Stimulated activated naive CD8-positive, alpha-beta T cell treated with anti-CD3 and anti-CD28 coated beads, Interleukin-15, Interleukin-2, amounts not matched to agents 100 ng/mL and 50 ng/mL, for 24 hours (primary cell): ENCODE measurements at regions not wholly inside any gene's neighbourhood (a gene's known extent, or its start where the extent isn't known, plus 50 kb on each side); places are given as distances from the start of the nearest gene placed in this dataset.
"Not testable (repeated sequence)": the region's sequence is repeated elsewhere in the genome, so short reads cannot be mapped to it uniquely, and the experiment has no call there.

Experiments used
- H3K27ac Mint-ChIP-seq: one replicate; pipeline ENCODE4 v1.8.0; 2021; ENCODE audit warnings: mild to moderate bottlenecking, mixed read lengths
- H3K27me3 Mint-ChIP-seq: one replicate; pipeline ENCODE4 v1.8.0; 2021; ENCODE audit warnings: mixed read lengths
- H3K36me3 Mint-ChIP-seq: one replicate; pipeline ENCODE4 v1.8.0; 2021; ENCODE audit warnings: low read depth, mixed read lengths
- H3K4me1 Mint-ChIP-seq: one replicate; pipeline ENCODE4 v1.8.0; 2021; ENCODE audit warnings: low read depth, mixed read lengths
- H3K4me3 Mint-ChIP-seq: one replicate; pipeline ENCODE4 v1.8.0; 2021; ENCODE audit warnings: mild to moderate bottlenecking, mixed read lengths
- H3K9me3 Mint-ChIP-seq: one replicate; pipeline ENCODE4 v1.8.0; 2021; ENCODE audit warnings: mixed read lengths

- Mint-ChIP-seq H3K4me1 (no peaks in the 10 kb centered on the region), H3K4me3 (no peak overlapping the region), H3K36me3 (no peaks in the 10 kb centered on the region), H3K9me3 (no peaks in the 10 kb centered on the region), H3K27me3 (no peaks in the 10 kb centered on the region), H3K27ac (no peak overlapping the region)
Observed at GRCh38 chr15:66963710-66964109, 101.7 kb upstream of the SMAD3 start.

GRCh38 chr15:66964111-66964738 lies 101.2 kb upstream of the SMAD3 start:
- H3K4me3 Mint-ChIP-seq, result no peak overlapping the region

GRCh38 chr15:66964791-66965190 lies 100.6 kb upstream of the SMAD3 start:
- H3K4me1 Mint-ChIP-seq, result no peaks in the 10 kb centered on the region

More at GRCh38 chr15:66964111-66964738, 101.2 kb upstream of the SMAD3 start:
- H3K27me3 Mint-ChIP-seq, result no peaks in the 10 kb centered on the region
- H3K4me1 Mint-ChIP-seq, result no peaks in the 10 kb centered on the region
- H3K9me3 Mint-ChIP-seq, result no peaks in the 10 kb centered on the region
- H3K27ac Mint-ChIP-seq, result no peak overlapping the region
- H3K36me3 Mint-ChIP-seq, result no peaks in the 10 kb centered on the region

GRCh38 chr15:66965201-66965900 lies 100.1 kb upstream of the SMAD3 start:
- no peaks in the 10 kb centered on the region for H3K4me1 Mint-ChIP-seq
- H3K4me3 Mint-ChIP-seq, result no peak overlapping the region
- H3K9me3 Mint-ChIP-seq, result no peaks in the 10 kb centered on the region
- H3K27me3 Mint-ChIP-seq, result no peaks in the 10 kb centered on the region
- no peaks in the 10 kb centered on the region for H3K36me3 Mint-ChIP-seq
- no peak overlapping the region for H3K27ac Mint-ChIP-seq

More at GRCh38 chr15:66964791-66965190, 100.6 kb upstream of the SMAD3 start:
- Mint-ChIP-seq H3K27ac (no peak overlapping the region), H3K9me3 (no peaks in the 10 kb centered on the region), H3K27me3 (no peaks in the 10 kb centered on the region), H3K4me3 (no peak overlapping the region), H3K36me3 (no peaks in the 10 kb centered on the region)

GRCh38 chr15:66966256-66966655 lies 99.1 kb upstream of the SMAD3 start:
- Mint-ChIP-seq H3K9me3 (no peaks in the 10 kb centered on the region), H3K36me3 (no peaks in the 10 kb centered on the region), H3K4me3 (no peak overlapping the region), H3K27ac (no peak overlapping the region), H3K27me3 (no peaks in the 10 kb centered on the region), H3K4me1 (no peaks in the 10 kb centered on the region)

GRCh38 chr15:66968806-66969596 lies 96.4 kb upstream of the SMAD3 start:
- Mint-ChIP-seq H3K27me3 (no peaks in the 10 kb centered on the region), H3K27ac (no peak overlapping the region), H3K36me3 (no peaks in the 10 kb centered on the region), H3K9me3 (no peaks in the 10 kb centered on the region), H3K4me1 (no peaks in the 10 kb centered on the region), H3K4me3 (no peak overlapping the region)

- not testable (repeated sequence) for H3K4me3 Mint-ChIP-seq, H3K27me3 Mint-ChIP-seq, H3K4me1 Mint-ChIP-seq, H3K36me3 Mint-ChIP-seq, H3K27ac Mint-ChIP-seq, H3K9me3 Mint-ChIP-seq
Observed at GRCh38 chr15:66974131-66974530, 91.3 kb upstream of the SMAD3 start.

- H3K4me3 Mint-ChIP-seq, H3K27ac Mint-ChIP-seq, H3K9me3 Mint-ChIP-seq, H3K4me1 Mint-ChIP-seq, H3K27me3 Mint-ChIP-seq, H3K36me3 Mint-ChIP-seq: not testable (repeated sequence)
Observed at GRCh38 chr15:66976106-66976640, 89.2 kb upstream of the SMAD3 start.

GRCh38 chr15:66980326-66980725 lies 85.1 kb upstream of the SMAD3 start:
- not testable (repeated sequence) for H3K4me3 Mint-ChIP-seq, H3K4me1 Mint-ChIP-seq, H3K27ac Mint-ChIP-seq, H3K9me3 Mint-ChIP-seq, H3K36me3 Mint-ChIP-seq
- H3K27me3 Mint-ChIP-seq, result peaks cover 16% of the 10 kb centered on the region

GRCh38 chr15:66981771-66982170 lies 83.6 kb upstream of the SMAD3 start:
- Mint-ChIP-seq H3K27me3 (peaks cover 17% of the 10 kb centered on the region), H3K36me3 (no peaks in the 10 kb centered on the region), H3K27ac (no peak overlapping the region), H3K9me3 (peaks cover 3% of the 10 kb centered on the region), H3K4me1 (no peaks in the 10 kb centered on the region), H3K4me3 (no peak overlapping the region)

- no peak overlapping the region for H3K27ac Mint-ChIP-seq
- H3K36me3 Mint-ChIP-seq, result no peaks in the 10 kb centered on the region
- H3K4me3 Mint-ChIP-seq, result no peak overlapping the region
- H3K4me1 Mint-ChIP-seq, result no peaks in the 10 kb centered on the region
- H3K27me3 Mint-ChIP-seq, result peaks cover 17% of the 10 kb centered on the region
- H3K9me3 Mint-ChIP-seq, result peaks cover 3% of the 10 kb centered on the region
Observed at GRCh38 chr15:66982250-66982649, 83.2 kb upstream of the SMAD3 start.

GRCh38 chr15:66982816-66983215 lies 82.6 kb upstream of the SMAD3 start:
- H3K27me3 Mint-ChIP-seq, result peaks cover 17% of the 10 kb centered on the region
- peaks cover 3% of the 10 kb centered on the region for H3K9me3 Mint-ChIP-seq
- H3K36me3 Mint-ChIP-seq, result no peaks in the 10 kb centered on the region
- H3K4me3 Mint-ChIP-seq, result no peak overlapping the region
- no peaks in the 10 kb centered on the region for H3K4me1 Mint-ChIP-seq
- no peak overlapping the region for H3K27ac Mint-ChIP-seq

GRCh38 chr15:66985653-66986052 lies 79.7 kb upstream of the SMAD3 start:
- H3K27me3 Mint-ChIP-seq, result peaks cover 25% of the 10 kb centered on the region
- H3K27ac Mint-ChIP-seq, result no peak overlapping the region

GRCh38 chr15:66986951-66987350 lies 78.5 kb upstream of the SMAD3 start:
- H3K4me3 Mint-ChIP-seq, result no peak overlapping the region
- peaks cover 30% of the 10 kb centered on the region for H3K27me3 Mint-ChIP-seq
- H3K4me1 Mint-ChIP-seq, result no peaks in the 10 kb centered on the region
- H3K36me3 Mint-ChIP-seq, result no peaks in the 10 kb centered on the region
- no peak overlapping the region for H3K27ac Mint-ChIP-seq
- peaks cover 3% of the 10 kb centered on the region for H3K9me3 Mint-ChIP-seq

More at GRCh38 chr15:66985653-66986052, 79.7 kb upstream of the SMAD3 start:
- no peaks in the 10 kb centered on the region for H3K4me1 Mint-ChIP-seq
- H3K36me3 Mint-ChIP-seq, result no peaks in the 10 kb centered on the region
- H3K9me3 Mint-ChIP-seq, result peaks cover 3% of the 10 kb centered on the region
- no peak overlapping the region for H3K4me3 Mint-ChIP-seq

GRCh38 chr15:66993090-66993489 lies 72.3 kb upstream of the SMAD3 start:
- Mint-ChIP-seq H3K36me3 (no peaks in the 10 kb centered on the region), H3K4me3 (no peak overlapping the region), H3K27ac (no peak overlapping the region)

More at GRCh38 chr15:66993090-66993489, 72.3 kb upstream of the SMAD3 start:
- Mint-ChIP-seq H3K9me3 (no peaks in the 10 kb centered on the region), H3K27me3 (peaks cover 13% of the 10 kb centered on the region), H3K4me1 (peaks cover 5% of the 10 kb centered on the region)
